Upper lobe of right lung (tissue), 1 donor: ENCODE measurements at regions not wholly inside any gene's neighbourhood (a gene's known extent, or its start where the extent isn't known, plus 50 kb on each side); places are given as distances from the start of the nearest gene placed in this dataset.

ENCODE experiments used
- ATAC-seq: fragments of 200-7000 bp; cut with Tn5 transposase; one replicate; pipeline ENCODE4 v1.9.1; 2020; ENCODE audit warnings: mild to moderate bottlenecking, moderate library complexity
- DNase-seq: peaks from one replicate; pipeline ENCODE4 v3.0.0-alpha.2; 2020
- H3K27ac ChIP-seq: fragments of 200-600 bp; one replicate; pipeline ENCODE4 v1.8.0; 2022
- H3K27me3 ChIP-seq: fragments of 200-600 bp; one replicate; pipeline ENCODE4 v1.8.0; 2022; ENCODE audit warnings: mild to moderate bottlenecking
- H3K36me3 ChIP-seq: fragments of 200-600 bp; one replicate; pipeline ENCODE4 v1.8.0; 2022
- H3K4me1 ChIP-seq: fragments of 200-600 bp; one replicate; pipeline ENCODE4 v1.8.0; 2022
- H3K4me3 ChIP-seq: fragments of 200-600 bp; one replicate; pipeline ENCODE4 v1.8.0; 2022; ENCODE audit warnings: mild to moderate bottlenecking
- H3K9me3 ChIP-seq: fragments of 200-600 bp; one replicate; pipeline ENCODE4 v1.8.0; 2022
- intact Hi-C: fragments of 100-400 bp; cut with DNase I; formaldehyde crosslinking; loops from one replicate; pipeline ENCODE4 v1.11.0; 2022
- TF ChIP-seq, protein P1 (sequence below): fragments of 200-600 bp; IDR thresholded peaks from one replicate; pipeline ENCODE4 v1.8.0; 2022; ENCODE audit warnings: antibody characterized with exemption
- donor health status: DM: no; HTN: yes; CAD: no; lungs with severe emphysema.

DNA sequence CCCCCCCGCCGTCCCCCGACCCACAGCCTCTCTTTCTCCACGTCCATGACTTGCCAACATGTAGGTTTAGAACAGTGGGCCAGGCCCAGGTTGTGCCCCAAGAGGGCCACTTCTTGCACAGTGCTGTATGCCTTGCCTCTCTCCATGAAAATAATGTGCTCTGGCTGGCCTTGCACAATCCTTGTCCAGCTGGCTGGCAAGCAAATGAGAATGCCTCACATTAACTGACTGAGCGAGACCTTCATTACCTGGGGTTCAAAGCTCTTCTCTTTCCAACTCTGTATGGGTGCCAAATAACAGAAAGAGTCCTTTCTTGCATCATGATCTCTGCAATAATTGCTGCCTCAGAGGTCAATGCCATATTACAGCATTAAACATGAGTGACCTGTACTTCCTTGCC, 416.6 kb downstream of the FGF13 start:
- Histone ChIP-seq H3K4me1 (no peaks in the 10 kb centered on the region), H3K4me3 (no peak overlapping the region), H3K27me3 (no peaks in the 10 kb centered on the region), H3K36me3 (no peaks in the 10 kb centered on the region), H3K27ac (no peak overlapping the region), H3K9me3 (no peaks in the 10 kb centered on the region)
- no peak for DNase-seq
- TF ChIP-seq, protein P1, sequence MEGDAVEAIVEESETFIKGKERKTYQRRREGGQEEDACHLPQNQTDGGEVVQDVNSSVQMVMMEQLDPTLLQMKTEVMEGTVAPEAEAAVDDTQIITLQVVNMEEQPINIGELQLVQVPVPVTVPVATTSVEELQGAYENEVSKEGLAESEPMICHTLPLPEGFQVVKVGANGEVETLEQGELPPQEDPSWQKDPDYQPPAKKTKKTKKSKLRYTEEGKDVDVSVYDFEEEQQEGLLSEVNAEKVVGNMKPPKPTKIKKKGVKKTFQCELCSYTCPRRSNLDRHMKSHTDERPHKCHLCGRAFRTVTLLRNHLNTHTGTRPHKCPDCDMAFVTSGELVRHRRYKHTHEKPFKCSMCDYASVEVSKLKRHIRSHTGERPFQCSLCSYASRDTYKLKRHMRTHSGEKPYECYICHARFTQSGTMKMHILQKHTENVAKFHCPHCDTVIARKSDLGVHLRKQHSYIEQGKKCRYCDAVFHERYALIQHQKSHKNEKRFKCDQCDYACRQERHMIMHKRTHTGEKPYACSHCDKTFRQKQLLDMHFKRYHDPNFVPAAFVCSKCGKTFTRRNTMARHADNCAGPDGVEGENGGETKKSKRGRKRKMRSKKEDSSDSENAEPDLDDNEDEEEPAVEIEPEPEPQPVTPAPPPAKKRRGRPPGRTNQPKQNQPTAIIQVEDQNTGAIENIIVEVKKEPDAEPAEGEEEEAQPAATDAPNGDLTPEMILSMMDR = no peak
- intact Hi-C loops = no loop called here
- ATAC-seq = no peak

DNA sequence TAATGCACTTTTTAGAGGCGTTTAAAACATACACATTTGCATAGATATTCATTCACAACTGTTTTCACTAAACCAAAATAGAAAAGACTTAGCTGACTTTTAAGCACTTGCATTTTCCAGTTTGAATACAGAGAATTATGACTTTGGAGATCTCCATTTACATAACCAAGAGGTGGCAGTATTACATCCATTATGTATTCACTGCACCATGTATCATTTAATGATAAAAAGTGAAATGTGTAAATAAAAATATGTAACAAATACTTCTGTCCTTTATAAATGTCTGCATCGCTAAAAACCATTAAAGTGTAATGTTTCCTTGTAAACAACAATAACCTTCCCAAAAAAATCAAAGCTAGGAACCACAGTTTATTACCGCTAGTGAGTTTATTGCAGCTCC, 413.2 kb downstream of the FGF13 start:
- intact Hi-C loops = no loop called here
- H3K4me3 ChIP-seq = no peak overlapping the region
- no peaks in the 10 kb centered on the region for H3K9me3 ChIP-seq
- no peaks in the 10 kb centered on the region for H3K27me3 ChIP-seq
- ATAC-seq (no peak), DNase-seq (no peak)
- no peak overlapping the region for H3K27ac ChIP-seq
- no peaks in the 10 kb centered on the region for H3K36me3 ChIP-seq
- TF ChIP-seq, protein P1 = peak; percentile 19
- no peaks in the 10 kb centered on the region for H3K4me1 ChIP-seq

DNA sequence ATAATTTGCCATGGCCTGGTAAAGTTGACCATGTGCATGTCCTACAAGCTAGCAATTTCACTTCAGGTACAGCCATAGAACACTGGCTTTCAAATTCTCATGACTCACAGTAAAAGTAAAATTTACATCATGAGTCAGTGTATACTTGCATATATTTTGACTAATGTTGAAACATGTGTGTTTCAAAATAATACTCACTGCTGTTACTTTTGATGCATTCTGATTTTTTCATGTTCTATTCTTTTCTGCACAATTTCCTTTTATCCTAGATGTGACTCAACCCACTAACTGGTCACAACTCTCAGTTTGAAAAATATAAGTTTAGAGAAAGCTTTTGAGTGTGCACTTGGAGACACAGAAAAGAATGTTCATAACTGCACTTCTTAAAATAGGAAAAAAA, 365.7 kb downstream of the FGF13 start:
- no peaks in the 10 kb centered on the region for H3K27me3 ChIP-seq
- DNase-seq (no peak), ATAC-seq (no peak)
- no peak overlapping the region for H3K4me3 ChIP-seq
- TF ChIP-seq, protein P1 = no peak
- no peaks in the 10 kb centered on the region for H3K4me1 ChIP-seq
- H3K36me3 ChIP-seq = no peaks in the 10 kb centered on the region
- no peaks in the 10 kb centered on the region for H3K9me3 ChIP-seq
- intact Hi-C loops = no loop called here
- H3K27ac ChIP-seq = no peak overlapping the region

DNA sequence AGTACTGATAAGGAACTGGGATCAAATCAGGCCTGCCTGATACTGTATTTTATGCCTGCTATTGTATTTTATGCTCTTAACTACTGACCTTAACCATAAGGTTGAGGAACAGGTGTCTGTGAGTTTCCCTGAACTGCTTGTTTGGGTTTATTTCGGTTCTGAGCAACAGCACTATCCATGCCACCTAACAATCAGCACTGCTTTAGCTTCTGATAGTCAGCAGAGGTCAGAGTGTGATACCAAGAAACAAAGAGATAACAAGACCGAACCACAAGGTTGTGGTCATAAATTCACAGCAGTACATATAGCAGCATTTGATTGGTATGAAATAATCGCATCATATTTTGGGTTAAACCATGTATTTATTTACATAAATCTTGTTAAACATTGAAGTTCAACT, 362.2 kb downstream of the FGF13 start:
- TF ChIP-seq, protein P1 = no peak
- Histone ChIP-seq H3K4me1 (no peaks in the 10 kb centered on the region), H3K27ac (no peak overlapping the region), H3K27me3 (no peaks in the 10 kb centered on the region), H3K4me3 (no peak overlapping the region), H3K9me3 (no peaks in the 10 kb centered on the region), H3K36me3 (no peaks in the 10 kb centered on the region)
- ATAC-seq = no peak
- intact Hi-C loops = no loop called here
- no peak for DNase-seq

DNA sequence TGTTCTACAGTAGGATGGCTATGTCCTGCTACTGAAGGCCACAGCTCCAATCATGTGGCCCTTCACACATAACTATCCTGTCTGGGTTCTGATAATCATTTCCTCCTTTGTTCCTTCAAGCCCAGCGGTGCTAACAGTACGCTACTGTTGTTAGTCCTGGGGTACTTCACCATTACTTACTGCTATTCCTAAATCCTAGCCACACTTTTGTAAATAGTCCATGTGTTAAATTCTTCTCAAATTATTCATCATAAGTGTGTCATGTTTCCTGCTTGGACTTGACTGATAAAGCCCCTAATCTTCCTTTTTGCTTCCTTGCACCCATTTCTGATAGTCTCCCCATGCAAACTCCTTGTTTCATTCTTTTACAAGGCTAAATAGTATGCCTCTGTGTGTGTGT, 332.6 kb downstream of the FGF13 start:
- DNase-seq = no peak
- Histone ChIP-seq H3K9me3 (no peaks in the 10 kb centered on the region), H3K27me3 (no peaks in the 10 kb centered on the region), H3K36me3 (no peaks in the 10 kb centered on the region), H3K4me1 (no peaks in the 10 kb centered on the region), H3K4me3 (no peak overlapping the region), H3K27ac (no peak overlapping the region)
- intact Hi-C loops = no loop called here
- no peak for ATAC-seq
- TF ChIP-seq, protein P1 = no peak

DNA sequence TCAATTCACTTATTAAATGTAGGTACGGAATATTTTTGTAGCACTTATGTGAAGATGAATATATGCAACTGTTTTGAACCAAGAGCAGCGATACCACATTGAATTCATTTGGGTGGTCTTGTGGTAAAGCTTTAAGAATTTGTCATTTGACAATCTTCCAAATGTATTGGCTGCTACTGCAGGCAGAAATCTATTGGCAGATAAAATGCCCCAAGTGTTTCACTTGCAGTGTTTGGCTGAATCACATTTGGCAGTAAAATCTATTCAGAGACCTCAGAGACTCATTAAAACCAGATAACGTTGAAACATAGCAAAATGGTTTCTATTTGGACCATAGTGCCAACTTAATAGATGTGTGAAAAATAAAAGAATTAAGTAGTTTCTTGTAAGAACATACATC, 303.4 kb downstream of the FGF13 start:
- H3K27ac ChIP-seq = no peak overlapping the region
- no peak for DNase-seq
- intact Hi-C loops = no loop called here

More for the DNA sequence above, 303.4 kb downstream of the FGF13 start:
- Histone ChIP-seq H3K9me3 (no peaks in the 10 kb centered on the region), H3K4me3 (no peak overlapping the region), H3K4me1 (no peaks in the 10 kb centered on the region), H3K27me3 (no peaks in the 10 kb centered on the region), H3K36me3 (no peaks in the 10 kb centered on the region)
- TF ChIP-seq, protein P1 = no peak
- ATAC-seq = no peak
